A673 (cell line): ENCODE measurements at regions not wholly inside any gene's neighbourhood (a gene's known extent, or its start where the extent isn't known, plus 50 kb on each side); places are given as distances from the start of the nearest gene placed in this dataset.

Experiments
- BruUV-seq: library from RNA; stranded (reverse); fragments of 400-500 nt; replicated peaks from 2 replicates; lab custom pipeline; 2021; lab: Mats Ljungman, UMichigan
- CTCF ChIA-PET: fragments of 300-600 bp; sonication (Branson Sonifier 250); formaldehyde crosslinking; loops from one replicate; lab custom pipeline; 2022; ENCODE audit warnings: antibody characterized with exemption; lab: Charles Lee
- POLR2A ChIA-PET: fragments of 300-600 bp; sonication (Branson Sonifier 250); formaldehyde crosslinking; loops from one replicate; lab custom pipeline; 2022; ENCODE audit warnings: antibody characterized with exemption; ENCODE audit not compliant: low non-redundant PET; lab: Charles Lee
- DNase-seq: peaks from one replicate; pipeline ENCODE4 v3.0.0-alpha.2; 2015; ENCODE audit warnings: low spot score
- H3K27ac ChIP-seq: fragments of 200-600 bp; sonication (generic); 2 replicates; pipeline ENCODE4 v1.5.1; 2016; ENCODE audit warnings: mixed run types, low read depth, mild to moderate bottlenecking, mixed read lengths, antibody characterized with exemption, low read length; ENCODE audit not compliant: poor library complexity, severe bottlenecking
- H3K27me3 ChIP-seq: fragments of 200-600 bp; sonication (generic); replicated peaks from 2 replicates; pipeline ENCODE4 v1.6.1; 2017; ENCODE audit warnings: mixed run types, low read depth, mild to moderate bottlenecking, mixed read lengths, antibody characterized with exemption, low read length; ENCODE audit not compliant: insufficient read depth, poor library complexity
- H3K36me3 ChIP-seq: fragments of 200-600 bp; sonication (generic); 2 replicates; pipeline ENCODE4 v1.6.1; 2016; ENCODE audit warnings: mixed run types, mild to moderate bottlenecking, mixed read lengths, antibody characterized with exemption, low read length; ENCODE audit not compliant: insufficient read depth, poor library complexity, severe bottlenecking
- H3K4me1 ChIP-seq: fragments of 200-600 bp; sonication (generic); 2 replicates; pipeline ENCODE4 v1.6.1; 2017; ENCODE audit warnings: mixed run types, mild to moderate bottlenecking, mixed read lengths, antibody characterized with exemption, low read length; ENCODE audit not compliant: insufficient read depth, poor library complexity, severe bottlenecking
- H3K4me3 ChIP-seq: fragments of 200-600 bp; sonication (generic); 2 replicates; pipeline ENCODE4 v1.5.1; 2016; ENCODE audit warnings: low read depth, mixed run types, mild to moderate bottlenecking, mixed read lengths, low read length; ENCODE audit not compliant: poor library complexity, severe bottlenecking
- H3K9me3 ChIP-seq: fragments of 200-600 bp; sonication (generic); 2 replicates; pipeline ENCODE4 v1.6.1; 2016; ENCODE audit warnings: mixed run types, low read depth, mild to moderate bottlenecking, mixed read lengths, antibody characterized with exemption, low read length; ENCODE audit not compliant: poor library complexity, severe bottlenecking
- CTCF ChIP-seq: fragments of 300-800, 200-600 bp; sonication (generic); conservative IDR thresholded peaks from 2 replicates; pipeline ENCODE4 v1.5.1; 2017; ENCODE audit warnings: low read depth, mild to moderate bottlenecking, antibody characterized with exemption, low read length, moderate library complexity, mixed read lengths
- EZH2 ChIP-seq: fragments of 200-600 bp; sonication (generic); IDR thresholded peaks from 2 replicates; pipeline ENCODE4 v1.6.1; 2017; ENCODE audit warnings: borderline replicate concordance, low read depth, mild to moderate bottlenecking, mixed read lengths, antibody characterized with exemption, low read length; ENCODE audit not compliant: poor library complexity, severe bottlenecking
- intact Hi-C: fragments of 100-400 bp; cut with micrococcal nuclease; formaldehyde crosslinking; loops from one replicate; pipeline ENCODE4 v1.10.0; 2022; ENCODE audit not compliant: unreplicated experiment

- CTCF ChIA-PET = interaction anchor here (0.6 to 2.9 kb wide), 4 partner anchors 27 to 300 kb away, joined by 3 to 14 read pairs (median 4); no protein-coding TSS in a partner anchor
- no peaks in the 10 kb centered on the region for H3K36me3 ChIP-seq
- intact Hi-C loops = loop anchor here (1.0 to 5.0 kb wide), 3 partner anchors 63 to 717 kb away; no protein-coding TSS in a partner anchor
- no peak overlapping the region for H3K27ac ChIP-seq
- H3K27me3 ChIP-seq = no peaks in the 10 kb centered on the region
- peaks cover 3% of the 10 kb centered on the region for H3K4me1 ChIP-seq
- H3K4me3 ChIP-seq = no peak overlapping the region
- no peaks in the 10 kb centered on the region for H3K9me3 ChIP-seq
- DNase-seq = peak; percentile 66
- BruUV-seq = no TSS peak
- POLR2A ChIA-PET = no interaction called here
- peak; percentile 78 for TF ChIP-seq CTCF
- no peak for TF ChIP-seq EZH2
These were observed 94.6 kb downstream of the ZPLD1 start for GRCh38 chr3:102529452-102529851.

GRCh38 chr3:102530415-102531181, 95.8 kb downstream of the ZPLD1 start:
- no peak for DNase-seq
- POLR2A ChIA-PET = no interaction called here

GRCh38 chr3:102531686-102532085, 96.9 kb downstream of the ZPLD1 start:
- Histone ChIP-seq H3K9me3 (no peaks in the 10 kb centered on the region), H3K27me3 (no peaks in the 10 kb centered on the region), H3K36me3 (no peaks in the 10 kb centered on the region), H3K27ac (no peak overlapping the region), H3K4me1 (peaks cover 4% of the 10 kb centered on the region), H3K4me3 (no peak overlapping the region)
- no peak for DNase-seq
- ChIA-PET POLR2A (no interaction called here), CTCF (interaction anchor here (0.7 to 1.0 kb wide), 2 partner anchors 284 to 303 kb away, joined by 6 to 8 read pairs; no protein-coding TSS in a partner anchor)
- intact Hi-C loops = no loop called here
- BruUV-seq = no TSS peak
- TF ChIP-seq EZH2 (no peak), CTCF (no peak)

More at GRCh38 chr3:102530415-102531181, 95.8 kb downstream of the ZPLD1 start:
- intact Hi-C loops = no loop called here
- Histone ChIP-seq H3K27me3 (no peaks in the 10 kb centered on the region), H3K36me3 (no peaks in the 10 kb centered on the region), H3K4me1 (peaks cover 3% of the 10 kb centered on the region), H3K4me3 (no peak overlapping the region), H3K9me3 (no peaks in the 10 kb centered on the region), H3K27ac (no peak overlapping the region)
- CTCF ChIA-PET = interaction anchor here (1.0 to 2.9 kb wide), 2 partner anchors 302 kb away, joined by 6 to 14 read pairs; no protein-coding TSS in a partner anchor
- BruUV-seq = no TSS peak
- no peak for TF ChIP-seq CTCF
- no peak for TF ChIP-seq EZH2
